ENCODE measurements at regions not wholly inside any gene's neighbourhood (a gene's known extent, or its start where the extent isn't known, plus 50 kb on each side); places are given as distances from the start of the nearest gene placed in this dataset.

DNA sequence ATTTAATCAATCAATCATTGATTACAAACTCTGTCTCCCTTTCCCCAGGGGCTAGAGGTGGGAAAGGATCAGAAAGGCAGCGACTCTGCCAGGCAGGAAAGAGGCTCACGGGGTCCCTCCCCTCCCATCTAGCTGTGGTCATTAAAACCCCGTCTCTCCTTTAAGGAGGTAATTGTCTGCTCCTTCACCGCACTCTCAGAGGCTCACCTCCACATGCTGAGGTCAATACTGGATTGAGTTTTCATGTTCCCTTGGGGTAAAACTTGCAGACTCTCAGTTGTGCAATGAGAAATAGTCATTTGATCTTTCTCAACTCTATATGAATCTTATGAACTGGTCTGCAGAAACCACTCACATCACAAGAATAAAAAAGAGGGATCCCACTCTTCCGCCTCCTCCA is 368.8 kb downstream of the ADRA2A start:
- H3K79me2 ChIP-seq (ENCODE audit: low read length), result no peaks in the 10 kb centered on the region

DNA sequence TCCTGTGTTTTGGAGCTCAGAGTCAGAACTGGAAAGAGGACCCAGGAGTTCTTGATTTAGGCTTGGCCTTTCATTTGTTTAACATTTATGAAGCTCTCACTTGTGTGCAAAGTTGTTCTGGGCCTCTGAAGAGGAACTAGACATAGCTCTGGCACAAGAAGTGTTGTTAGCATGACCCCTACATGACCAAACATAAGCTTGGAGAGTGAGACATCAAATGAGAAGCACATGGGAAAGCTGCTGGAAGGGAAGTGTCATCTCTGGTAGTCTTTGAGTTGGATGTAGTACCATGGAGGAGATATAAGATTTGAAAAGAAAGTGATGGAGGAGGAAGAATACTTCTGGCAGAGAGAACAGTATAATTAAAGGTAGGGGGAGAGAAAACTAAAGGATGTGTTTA is 370.1 kb downstream of the ADRA2A start:
- H4K20me1 ChIP-seq (ENCODE audit: insufficient read depth, low read depth, low read length), result no peaks in the 10 kb centered on the region
- H3K27me3 ChIP-seq (ENCODE audit: low read length), result no peaks in the 10 kb centered on the region
- H3K4me3 ChIP-seq (ENCODE audit: low read length), result no peak overlapping the region
- no peaks in the 10 kb centered on the region for H3K4me1 ChIP-seq (ENCODE audit: low read length)
- H3K9me3 ChIP-seq (ENCODE audit: low read length), result no peaks in the 10 kb centered on the region
- H2AFZ ChIP-seq (ENCODE audit: low read length), result no peak overlapping the region
- no peak for DNase-seq
- H3K9ac ChIP-seq (ENCODE audit: low read length), result no peak overlapping the region
- H3K9me2 ChIP-seq (replicated peaks; ENCODE audit: insufficient read depth, low read length), result no peaks in the 10 kb centered on the region
- no peaks in the 10 kb centered on the region for H3K36me3 ChIP-seq (ENCODE audit: insufficient read depth, low read length)
- H3K4me2 ChIP-seq (ENCODE audit: low read depth, low read length, poor library complexity, severe bottlenecking), result no peak overlapping the region
- H3K27ac ChIP-seq (ENCODE audit: low read length), result no peak overlapping the region
- H3K79me2 ChIP-seq (ENCODE audit: low read length), result no peaks in the 10 kb centered on the region

More for the DNA sequence above, 368.8 kb downstream of the ADRA2A start:
- H3K4me3 ChIP-seq (ENCODE audit: low read length), result no peak overlapping the region
- H4K20me1 ChIP-seq (ENCODE audit: insufficient read depth, low read depth, low read length), result no peaks in the 10 kb centered on the region
- H3K9me3 ChIP-seq (ENCODE audit: low read length), result no peaks in the 10 kb centered on the region
- H3K9ac ChIP-seq (ENCODE audit: low read length), result no peak overlapping the region
- no peaks in the 10 kb centered on the region for H3K27me3 ChIP-seq (ENCODE audit: low read length)
- H2AFZ ChIP-seq (ENCODE audit: low read length), result no peak overlapping the region
- H3K27ac ChIP-seq (ENCODE audit: low read length), result no peak overlapping the region
- H3K4me1 ChIP-seq (ENCODE audit: low read length), result no peaks in the 10 kb centered on the region
- H3K9me2 ChIP-seq (replicated peaks; ENCODE audit: insufficient read depth, low read length), result no peaks in the 10 kb centered on the region
- no peak overlapping the region for H3K4me2 ChIP-seq (ENCODE audit: low read depth, low read length, poor library complexity, severe bottlenecking)
- no peaks in the 10 kb centered on the region for H3K36me3 ChIP-seq (ENCODE audit: insufficient read depth, low read length)
- no peak for DNase-seq

DNA sequence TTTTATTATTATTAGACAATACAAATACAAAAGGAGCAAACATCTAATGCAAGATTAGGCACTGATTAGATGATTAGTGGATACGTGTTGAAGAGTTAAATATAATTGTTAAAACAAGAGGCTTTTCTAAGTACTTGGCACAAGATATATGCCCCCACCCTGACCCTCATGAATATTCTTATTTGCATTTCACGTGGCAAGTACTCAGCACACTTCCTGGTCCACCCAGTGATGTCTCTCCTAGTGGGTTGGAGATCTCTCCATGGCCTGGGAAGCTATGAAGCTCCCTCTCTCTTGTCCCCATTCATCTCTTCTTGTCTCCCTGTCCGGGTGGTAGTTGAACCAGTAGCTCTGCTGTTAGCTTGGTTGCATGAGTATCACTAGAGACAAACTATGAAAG is 375.3 kb downstream of the ADRA2A start:
- Histone ChIP-seq H3K4me2 (ENCODE audit: low read depth, low read length, poor library complexity, severe bottlenecking) (no peak overlapping the region), H3K27me3 (ENCODE audit: low read length) (no peaks in the 10 kb centered on the region), H3K9ac (ENCODE audit: low read length) (no peak overlapping the region), H3K27ac (ENCODE audit: low read length) (no peak overlapping the region), H3K79me2 (ENCODE audit: low read length) (no peaks in the 10 kb centered on the region), H3K4me3 (ENCODE audit: low read length) (no peak overlapping the region), H4K20me1 (ENCODE audit: insufficient read depth, low read depth, low read length) (no peaks in the 10 kb centered on the region), H3K9me2 (replicated peaks; ENCODE audit: insufficient read depth, low read length) (no peaks in the 10 kb centered on the region), H3K4me1 (ENCODE audit: low read length) (no peaks in the 10 kb centered on the region), H3K36me3 (ENCODE audit: insufficient read depth, low read length) (no peaks in the 10 kb centered on the region), H3K9me3 (ENCODE audit: low read length) (no peaks in the 10 kb centered on the region), H2AFZ (ENCODE audit: low read length) (no peak overlapping the region)
- DNase-seq, result no peak

DNA sequence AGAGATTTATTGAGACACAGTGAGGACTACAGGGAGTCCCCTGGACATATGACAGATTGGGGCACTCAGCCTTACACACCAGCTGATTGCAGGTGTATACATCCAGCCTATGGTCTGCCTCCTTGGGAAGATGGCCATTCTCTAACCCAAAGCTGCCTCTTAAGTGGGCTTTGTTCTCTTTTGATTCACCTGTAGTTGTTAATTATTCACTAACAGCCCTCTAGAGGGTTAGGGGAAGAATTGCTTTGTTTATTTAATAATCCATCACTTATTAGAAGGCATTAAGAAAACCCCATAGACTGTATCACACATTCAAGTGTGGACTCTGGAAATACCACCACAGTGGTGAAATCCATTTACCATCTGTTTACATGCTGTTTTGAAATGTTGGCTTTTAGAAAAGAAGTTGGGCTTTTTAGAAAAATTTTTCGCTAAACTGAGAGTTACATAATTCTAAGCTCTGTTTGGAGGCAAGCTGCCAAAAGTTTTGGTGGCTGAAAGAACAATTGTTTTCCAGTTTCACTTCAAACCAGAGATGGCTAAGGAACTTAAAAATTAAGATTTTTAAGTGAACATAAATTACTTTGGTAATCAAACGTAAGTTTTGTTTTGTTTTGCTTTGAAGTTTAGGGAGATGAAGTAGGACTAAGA is 379.1 kb downstream of the ADRA2A start:
- no peak overlapping the region for H3K27ac ChIP-seq (ENCODE audit: low read length)
- H3K36me3 ChIP-seq (ENCODE audit: insufficient read depth, low read length), result no peaks in the 10 kb centered on the region
- no peak overlapping the region for H3K4me3 ChIP-seq (ENCODE audit: low read length)
- no peaks in the 10 kb centered on the region for H3K9me2 ChIP-seq (replicated peaks; ENCODE audit: insufficient read depth, low read length)
- H4K20me1 ChIP-seq (ENCODE audit: insufficient read depth, low read depth, low read length), result no peaks in the 10 kb centered on the region
- no peak overlapping the region for H3K9ac ChIP-seq (ENCODE audit: low read length)
- H2AFZ ChIP-seq (ENCODE audit: low read length), result no peak overlapping the region
- DNase-seq, result peak; percentile 4
- H3K4me2 ChIP-seq (ENCODE audit: low read depth, low read length, poor library complexity, severe bottlenecking), result no peak overlapping the region
- no peaks in the 10 kb centered on the region for H3K27me3 ChIP-seq (ENCODE audit: low read length)
- H3K79me2 ChIP-seq (ENCODE audit: low read length), result no peaks in the 10 kb centered on the region
- H3K9me3 ChIP-seq (ENCODE audit: low read length), result no peaks in the 10 kb centered on the region
- no peaks in the 10 kb centered on the region for H3K4me1 ChIP-seq (ENCODE audit: low read length)

DNA sequence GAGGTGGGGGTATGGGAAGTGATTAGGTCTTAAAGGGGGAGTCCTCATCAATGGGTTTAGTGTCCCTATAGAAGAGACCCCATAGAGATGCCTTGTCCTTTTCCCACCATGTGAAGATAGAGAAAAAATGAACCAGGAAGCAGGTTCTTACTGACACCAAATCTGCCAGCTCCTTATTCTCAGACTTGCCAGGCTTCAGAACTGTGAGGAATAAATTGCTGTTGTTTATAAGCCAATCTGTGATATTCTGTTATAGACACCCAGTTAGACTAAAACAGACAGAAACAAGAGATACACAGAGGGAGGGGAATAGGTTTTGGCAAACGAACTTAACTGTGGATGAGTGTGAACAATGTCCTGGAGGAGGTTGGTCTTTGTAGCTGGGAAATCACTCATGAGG is 381.4 kb downstream of the ADRA2A start:
- H3K79me2 ChIP-seq (ENCODE audit: low read length), result no peaks in the 10 kb centered on the region
- no peak overlapping the region for H3K27ac ChIP-seq (ENCODE audit: low read length)
- no peak overlapping the region for H3K9ac ChIP-seq (ENCODE audit: low read length)
- no peak overlapping the region for H3K4me3 ChIP-seq (ENCODE audit: low read length)
- no peaks in the 10 kb centered on the region for H3K9me2 ChIP-seq (replicated peaks; ENCODE audit: insufficient read depth, low read length)
- H3K4me2 ChIP-seq (ENCODE audit: low read depth, low read length, poor library complexity, severe bottlenecking), result no peak overlapping the region
- H3K9me3 ChIP-seq (ENCODE audit: low read length), result no peaks in the 10 kb centered on the region
- H2AFZ ChIP-seq (ENCODE audit: low read length), result no peak overlapping the region
- no peaks in the 10 kb centered on the region for H3K36me3 ChIP-seq (ENCODE audit: insufficient read depth, low read length)
- no peaks in the 10 kb centered on the region for H4K20me1 ChIP-seq (ENCODE audit: insufficient read depth, low read depth, low read length)
- DNase-seq, result no peak
- no peaks in the 10 kb centered on the region for H3K27me3 ChIP-seq (ENCODE audit: low read length)
- H3K4me1 ChIP-seq (ENCODE audit: low read length), result no peaks in the 10 kb centered on the region

DNA sequence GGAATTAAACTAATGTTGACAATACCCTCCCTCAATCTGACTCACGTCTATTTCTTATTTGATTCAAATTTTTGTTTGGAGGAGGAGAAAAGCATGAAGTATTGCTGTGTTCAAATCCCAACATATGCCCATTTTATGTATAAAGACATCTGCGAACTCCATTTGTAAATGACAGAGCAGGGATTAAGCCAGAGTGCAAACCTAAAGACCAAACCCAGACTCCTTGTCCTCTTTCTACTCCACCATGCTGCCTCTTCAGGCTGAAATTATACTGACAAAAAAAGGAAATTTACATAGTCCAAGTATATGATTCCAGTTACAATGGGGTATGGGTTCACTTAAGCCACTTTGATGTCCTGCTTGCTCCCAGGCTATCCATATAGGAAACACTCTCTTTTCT is 383.1 kb downstream of the ADRA2A start:
- H3K27me3 ChIP-seq (ENCODE audit: low read length), result no peaks in the 10 kb centered on the region
- no peaks in the 10 kb centered on the region for H3K36me3 ChIP-seq (ENCODE audit: insufficient read depth, low read length)
- no peaks in the 10 kb centered on the region for H3K79me2 ChIP-seq (ENCODE audit: low read length)
- no peaks in the 10 kb centered on the region for H3K9me2 ChIP-seq (replicated peaks; ENCODE audit: insufficient read depth, low read length)
- H3K9ac ChIP-seq (ENCODE audit: low read length), result no peak overlapping the region
- H3K4me1 ChIP-seq (ENCODE audit: low read length), result no peaks in the 10 kb centered on the region
- no peak for DNase-seq
- no peaks in the 10 kb centered on the region for H3K9me3 ChIP-seq (ENCODE audit: low read length)
- H3K27ac ChIP-seq (ENCODE audit: low read length), result no peak overlapping the region
- no peak overlapping the region for H3K4me2 ChIP-seq (ENCODE audit: low read depth, low read length, poor library complexity, severe bottlenecking)
- H2AFZ ChIP-seq (ENCODE audit: low read length), result no peak overlapping the region
- H4K20me1 ChIP-seq (ENCODE audit: insufficient read depth, low read depth, low read length), result no peaks in the 10 kb centered on the region
- no peak overlapping the region for H3K4me3 ChIP-seq (ENCODE audit: low read length)

DNA sequence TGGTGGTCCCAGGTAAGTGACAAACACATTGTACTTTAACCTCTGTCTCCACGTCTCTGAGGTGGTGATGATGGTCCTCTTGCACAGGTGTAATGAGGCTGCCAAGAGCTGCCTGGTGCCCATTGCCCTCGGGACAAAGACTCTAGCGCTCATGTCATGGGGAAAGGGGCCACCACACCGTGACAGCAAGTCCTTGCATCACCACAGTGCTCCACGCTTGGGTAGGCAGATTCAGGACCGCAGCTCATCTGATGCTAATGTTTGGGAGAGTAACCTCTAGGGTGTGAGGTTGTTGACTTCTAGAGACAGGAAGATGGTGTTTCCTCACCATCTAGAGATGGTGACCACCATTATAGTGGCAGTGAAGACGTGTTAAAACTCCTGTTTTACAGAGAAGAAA is 395.6 kb downstream of the ADRA2A start:
- H3K4me2 ChIP-seq (ENCODE audit: low read depth, low read length, poor library complexity, severe bottlenecking), result no peak overlapping the region
- H3K9me3 ChIP-seq (ENCODE audit: low read length), result no peaks in the 10 kb centered on the region
- H3K27me3 ChIP-seq (ENCODE audit: low read length), result 0 out of 2 replicates have a peak, but pooled peaks cover 2% of the 10 kb centered on the region
- H4K20me1 ChIP-seq (ENCODE audit: insufficient read depth, low read depth, low read length), result no peaks in the 10 kb centered on the region
- H3K27ac ChIP-seq (ENCODE audit: low read length), result no peak overlapping the region
- no peak overlapping the region for H2AFZ ChIP-seq (ENCODE audit: low read length)
- H3K36me3 ChIP-seq (ENCODE audit: insufficient read depth, low read length), result no peaks in the 10 kb centered on the region
- no peak overlapping the region for H3K9ac ChIP-seq (ENCODE audit: low read length)
- H3K4me3 ChIP-seq (ENCODE audit: low read length), result no peak overlapping the region
- no peaks in the 10 kb centered on the region for H3K9me2 ChIP-seq (replicated peaks; ENCODE audit: insufficient read depth, low read length)
- no peaks in the 10 kb centered on the region for H3K4me1 ChIP-seq (ENCODE audit: low read length)
- no peak for DNase-seq
- no peaks in the 10 kb centered on the region for H3K79me2 ChIP-seq (ENCODE audit: low read length)

DNA sequence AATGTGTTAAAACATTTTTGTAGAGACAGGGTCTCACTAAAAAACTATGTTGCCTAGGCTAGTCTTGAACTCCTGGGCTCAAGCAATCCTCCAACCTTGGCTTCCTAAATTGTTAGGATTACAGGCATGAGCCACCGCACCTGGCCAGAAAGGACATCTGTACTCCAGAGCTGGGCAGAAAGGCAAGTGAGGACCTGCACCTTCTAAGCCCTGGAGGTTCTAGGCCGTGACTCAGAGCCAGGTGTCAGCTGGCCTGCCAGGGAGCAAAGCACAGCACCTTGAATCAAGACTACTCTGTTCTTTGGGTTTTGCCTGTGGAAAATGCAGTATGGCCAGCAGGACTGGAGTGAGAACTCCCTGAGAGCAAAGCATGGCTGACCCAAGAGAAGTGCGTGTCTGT is 396.5 kb downstream of the ADRA2A start:
- no peak for DNase-seq
- 0 out of 2 replicates have a peak, but pooled peaks cover 2% of the 10 kb centered on the region for H3K27me3 ChIP-seq (ENCODE audit: low read length)
- no peaks in the 10 kb centered on the region for H3K79me2 ChIP-seq (ENCODE audit: low read length)
- H2AFZ ChIP-seq (ENCODE audit: low read length), result no peak overlapping the region
- no peaks in the 10 kb centered on the region for H4K20me1 ChIP-seq (ENCODE audit: insufficient read depth, low read depth, low read length)
- no peaks in the 10 kb centered on the region for H3K9me3 ChIP-seq (ENCODE audit: low read length)
- no peak overlapping the region for H3K9ac ChIP-seq (ENCODE audit: low read length)
- no peak overlapping the region for H3K4me3 ChIP-seq (ENCODE audit: low read length)
- H3K36me3 ChIP-seq (ENCODE audit: insufficient read depth, low read length), result no peaks in the 10 kb centered on the region
- H3K4me2 ChIP-seq (ENCODE audit: low read depth, low read length, poor library complexity, severe bottlenecking), result no peak overlapping the region
- H3K4me1 ChIP-seq (ENCODE audit: low read length), result no peaks in the 10 kb centered on the region
- H3K27ac ChIP-seq (ENCODE audit: low read length), result no peak overlapping the region
- no peaks in the 10 kb centered on the region for H3K9me2 ChIP-seq (replicated peaks; ENCODE audit: insufficient read depth, low read length)

DNA sequence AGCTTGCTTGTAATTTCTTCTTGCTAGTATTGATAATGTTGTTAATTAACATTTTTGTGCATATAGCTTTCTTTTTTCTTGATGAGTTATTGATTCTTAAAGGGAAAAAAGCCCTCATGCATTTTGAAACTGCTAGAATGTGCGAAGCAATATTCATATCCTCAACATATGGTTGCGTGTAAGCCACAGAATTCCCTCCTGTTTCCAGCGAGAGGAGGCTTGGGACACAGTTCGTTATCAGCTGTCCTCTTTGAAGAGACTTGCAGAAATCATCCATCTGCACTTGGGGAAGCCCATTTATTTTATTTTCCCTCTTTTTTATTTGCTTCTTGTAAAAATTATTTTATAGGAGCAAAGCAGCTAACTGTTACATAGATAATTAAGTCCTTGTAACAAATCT is 398.0 kb downstream of the ADRA2A start:
- H3K9ac ChIP-seq (ENCODE audit: low read length), result no peak overlapping the region
- H2AFZ ChIP-seq (ENCODE audit: low read length), result no peak overlapping the region
- no peak overlapping the region for H3K4me3 ChIP-seq (ENCODE audit: low read length)

More for the DNA sequence above, 398.0 kb downstream of the ADRA2A start:
- no peak overlapping the region for H3K27ac ChIP-seq (ENCODE audit: low read length)
- DNase-seq, result no peak
- no peaks in the 10 kb centered on the region for H3K9me2 ChIP-seq (replicated peaks; ENCODE audit: insufficient read depth, low read length)
- no peaks in the 10 kb centered on the region for H3K9me3 ChIP-seq (ENCODE audit: low read length)
- no peaks in the 10 kb centered on the region for H3K27me3 ChIP-seq (ENCODE audit: low read length)
- H3K4me2 ChIP-seq (ENCODE audit: low read depth, low read length, poor library complexity, severe bottlenecking), result no peak overlapping the region
- H4K20me1 ChIP-seq (ENCODE audit: insufficient read depth, low read depth, low read length), result no peaks in the 10 kb centered on the region
- H3K79me2 ChIP-seq (ENCODE audit: low read length), result no peaks in the 10 kb centered on the region
- no peaks in the 10 kb centered on the region for H3K36me3 ChIP-seq (ENCODE audit: insufficient read depth, low read length)
- no peaks in the 10 kb centered on the region for H3K4me1 ChIP-seq (ENCODE audit: low read length)

Measured in Karpas-422 (cell line).